Upper lobe of left lung (tissue), 6 donors: ENCODE measurements at regions not wholly inside any gene's neighbourhood (a gene's known extent, or its start where the extent isn't known, plus 50 kb on each side); places are given as distances from the start of the nearest gene placed in this dataset.

Experiments
- ATAC-seq, 2 donors: fragments of 200-7000 bp; cut with Tn5 transposase; one replicate each; pipeline ENCODE4 v1.9.1; 2022; ENCODE audit warnings: mild to moderate bottlenecking in 2 of 2, moderate library complexity in 2 of 2; ENCODE audit not compliant: low FRiP score in 2 of 2
- DNase-seq, 2 donors: peaks; one replicate each; pipeline ENCODE4 v3.0.0-alpha.2; 2019 to 2020
- H3K27ac ChIP-seq, 4 donors: fragments of 200-600 bp; sonication (generic); one replicate each; pipeline ENCODE4 v1.5.1; 2016 to 2019
- H3K27me3 ChIP-seq, 4 donors: fragments of 200-600 bp; sonication (generic); one replicate each; pipeline ENCODE4 v1.5.1; 2017 to 2019
- H3K36me3 ChIP-seq, 4 donors: fragments of 200-600 bp; sonication (generic); one replicate each; pipeline ENCODE4 v1.5.1; 2016 to 2019
- H3K4me1 ChIP-seq, 4 donors: fragments of 200-600 bp; sonication (generic); one replicate each; pipeline ENCODE4 v1.5.1; 2018 to 2019
- H3K4me3 ChIP-seq, 4 donors: fragments of 200-600 bp; sonication (generic); one replicate each; pipeline ENCODE4 v1.5.1; 2017 to 2019; ENCODE audit warnings: mild to moderate bottlenecking in 2 of 4, moderate library complexity in 1 of 4
- H3K9me3 ChIP-seq, 4 donors: fragments of 200-600 bp; sonication (generic); one replicate each; pipeline ENCODE4 v1.5.1; 2018 to 2019
- CTCF ChIP-seq, 6 experiments: fragments of 450-650 bp in 4 of 6; fragments of 200-600 bp in 2 of 6; sonication (generic) in 2 of 6; IDR thresholded peaks; one replicate each; pipeline ENCODE4 v1.5.1; 2016 to 2019; ENCODE audit warnings: antibody characterized with exemption in 6 of 6
- EP300 ChIP-seq, 4 donors: sonication (generic); formaldehyde crosslinking; IDR thresholded peaks; one replicate each; pipeline ENCODE4 v1.5.1; 2017; ENCODE audit warnings: antibody characterized with exemption in 4 of 4, control low read depth in 2 of 4
- POLR2A ChIP-seq, 4 donors: fragments of 450-650 bp; IDR thresholded peaks; one replicate each; pipeline ENCODE4 v1.5.1; 2016 to 2017; ENCODE audit warnings: antibody characterized with exemption in 4 of 4, mild to moderate bottlenecking in 2 of 4
- POLR2AphosphoS5 ChIP-seq, 2 donors: sonication (generic); formaldehyde crosslinking; IDR thresholded peaks; one replicate each; pipeline ENCODE4 v1.5.1; 2017; ENCODE audit warnings: antibody characterized with exemption in 2 of 2
- WGBS, 2 donors: methylation state at CpG; one replicate each; pipeline ENCODE4 v1.1.5; 2017 to 2018; 5-methylcytosine and 5-hydroxymethylcytosine counted together
- donor health status: DM: no; HTN: no; CAD: no; lungs with moderate emphysema.
- donor health status: DM: no; HTN: yes; CAD: no; lungs with severe emphysema.

- Histone ChIP-seq H3K4me3 (no peak overlapping the region), H3K27me3 (no peaks in the 10 kb centered on the region), H3K9me3 (no peaks in the 10 kb centered on the region), H3K36me3 (no peaks in the 10 kb centered on the region), H3K4me1 (no peaks in the 10 kb centered on the region), H3K27ac (no peak overlapping the region)
- DNase-seq, result no peak
- no peak for TF ChIP-seq CTCF (IDR thresholded peaks at IDR 0.05)
- no peak for TF ChIP-seq EP300 (IDR thresholded peaks at IDR 0.05)
- TF ChIP-seq POLR2AphosphoS5 (IDR thresholded peaks at IDR 0.05), result no peak
- no peak for TF ChIP-seq POLR2A (IDR thresholded peaks at IDR 0.05)
- 59 to 62% methylated on average over 3 of the region's 3 CpGs for WGBS, 2 donors
- ATAC-seq, result no peak
Observed at GRCh38 chr2:221268631-221269030, 303.5 kb downstream of the EPHA4 start.

DNA sequence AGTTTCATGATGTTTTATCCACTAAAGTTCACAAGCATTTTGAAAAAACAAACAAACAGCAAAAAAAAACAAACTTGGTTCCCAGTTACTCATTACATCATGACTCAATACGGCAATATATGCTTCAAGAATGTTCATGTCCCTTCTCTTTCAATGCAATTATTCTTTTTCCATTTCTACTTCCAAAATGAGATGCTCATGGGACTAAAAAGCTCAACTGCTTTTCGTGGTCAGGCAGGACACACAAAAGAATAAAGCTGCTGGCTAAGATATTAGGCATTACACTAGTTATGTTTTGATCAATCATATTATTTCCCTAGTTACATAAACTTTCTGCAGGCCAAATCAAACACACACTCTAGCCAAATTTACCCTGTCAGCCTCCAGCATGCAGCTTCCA, 301.3 kb downstream of the EPHA4 start:
- Histone ChIP-seq H3K27me3 (no peaks in the 10 kb centered on the region), H3K4me1 (no peaks in the 10 kb centered on the region), H3K9me3 (no peaks in the 10 kb centered on the region), H3K4me3 (no peak overlapping the region), H3K27ac (no peak overlapping the region), H3K36me3 (no peaks in the 10 kb centered on the region)
- TF ChIP-seq CTCF (IDR thresholded peaks at IDR 0.05), result no peak
- TF ChIP-seq POLR2AphosphoS5 (IDR thresholded peaks at IDR 0.05), result no peak
- TF ChIP-seq EP300 (IDR thresholded peaks at IDR 0.05), result no peak
- TF ChIP-seq POLR2A (IDR thresholded peaks at IDR 0.05), result no peak
- ATAC-seq, result no peak
- 78 to 87% methylated on average over 2 of the region's 2 CpGs for WGBS, 2 donors
- no peak for DNase-seq

DNA sequence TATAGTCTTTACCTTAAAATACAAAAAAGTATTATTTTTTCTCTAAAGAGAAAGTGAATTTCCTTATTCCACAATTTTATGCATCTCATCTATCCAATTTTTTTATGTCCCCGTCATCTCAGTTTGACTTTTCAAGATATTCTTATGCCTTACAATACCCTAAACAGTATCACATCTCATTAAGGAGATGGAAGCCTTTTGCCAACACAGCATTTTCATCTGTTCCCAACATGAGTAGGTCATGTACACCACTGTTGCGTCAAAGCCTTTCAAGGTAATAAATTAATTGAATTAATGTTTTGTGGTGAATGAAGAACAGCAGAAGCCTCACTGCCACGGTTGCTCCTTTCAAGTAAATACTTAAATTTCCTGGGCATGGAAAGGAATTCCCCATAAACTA, 299.4 kb downstream of the EPHA4 start:
- DNase-seq (no peak), ATAC-seq (no peak)
- Histone ChIP-seq H3K27ac (no peak overlapping the region), H3K9me3 (no peaks in the 10 kb centered on the region), H3K27me3 (no peaks in the 10 kb centered on the region), H3K36me3 (no peaks in the 10 kb centered on the region), H3K4me1 (no peaks in the 10 kb centered on the region), H3K4me3 (no peak overlapping the region)
- WGBS, 2 donors, result 79 to 81% methylated on average over 3 of the region's 3 CpGs
- no peak for TF ChIP-seq POLR2A (IDR thresholded peaks at IDR 0.05)
- no peak for TF ChIP-seq EP300 (IDR thresholded peaks at IDR 0.05)
- no peak for TF ChIP-seq CTCF (IDR thresholded peaks at IDR 0.05)
- no peak for TF ChIP-seq POLR2AphosphoS5 (IDR thresholded peaks at IDR 0.05)

DNA sequence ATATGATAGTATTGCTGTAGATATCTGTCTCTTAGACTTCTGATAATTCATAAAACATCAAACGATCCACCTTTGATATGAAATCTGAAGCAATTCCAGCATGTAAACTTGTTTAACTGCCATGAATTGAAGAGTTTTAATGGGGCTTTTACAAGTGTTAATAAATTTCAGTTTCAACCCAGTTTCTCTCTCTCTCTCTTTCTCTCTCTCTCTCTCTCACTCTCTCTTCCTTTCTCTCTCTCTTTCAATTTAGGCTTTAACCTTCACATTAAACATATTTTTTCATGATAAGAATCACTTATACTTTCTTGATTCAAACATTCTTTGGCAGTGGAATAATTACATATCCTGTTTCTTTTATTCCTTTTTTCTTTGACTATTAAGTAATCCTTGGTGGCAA, 296.1 kb downstream of the EPHA4 start:
- WGBS, 2 donors, result 66 to 71% methylated on average over 1 of the region's 1 CpG
- H3K36me3 ChIP-seq, result no peaks in the 10 kb centered on the region

More for the DNA sequence above, 296.1 kb downstream of the EPHA4 start:
- DNase-seq (no peak), ATAC-seq (no peak)
- no peak overlapping the region for H3K27ac ChIP-seq
- TF ChIP-seq EP300 (IDR thresholded peaks at IDR 0.05), result no peak
- no peak for TF ChIP-seq POLR2AphosphoS5 (IDR thresholded peaks at IDR 0.05)
- no peak for TF ChIP-seq POLR2A (IDR thresholded peaks at IDR 0.05)
- no peak for TF ChIP-seq CTCF (IDR thresholded peaks at IDR 0.05)
- no peak overlapping the region for H3K4me3 ChIP-seq
- no peaks in the 10 kb centered on the region for H3K9me3 ChIP-seq
- no peaks in the 10 kb centered on the region for H3K4me1 ChIP-seq
- H3K27me3 ChIP-seq, result no peaks in the 10 kb centered on the region
